C4-2B (cell line): ENCODE measurements at regions not wholly inside any gene's neighbourhood (a gene's known extent, or its start where the extent isn't known, plus 50 kb on each side); places are given as distances from the start of the nearest gene placed in this dataset.

Source experiments
- CTCF ChIP-seq: fragments of 450-650 bp; conservative IDR thresholded peaks from 2 replicates; pipeline ENCODE4 v1.5.1; 2017; ENCODE audit warnings: mild to moderate bottlenecking
- ZFX ChIP-seq: fragments of 450-650 bp; IDR thresholded peaks from 2 replicates; pipeline ENCODE4 v1.6.1; 2017

DNA sequence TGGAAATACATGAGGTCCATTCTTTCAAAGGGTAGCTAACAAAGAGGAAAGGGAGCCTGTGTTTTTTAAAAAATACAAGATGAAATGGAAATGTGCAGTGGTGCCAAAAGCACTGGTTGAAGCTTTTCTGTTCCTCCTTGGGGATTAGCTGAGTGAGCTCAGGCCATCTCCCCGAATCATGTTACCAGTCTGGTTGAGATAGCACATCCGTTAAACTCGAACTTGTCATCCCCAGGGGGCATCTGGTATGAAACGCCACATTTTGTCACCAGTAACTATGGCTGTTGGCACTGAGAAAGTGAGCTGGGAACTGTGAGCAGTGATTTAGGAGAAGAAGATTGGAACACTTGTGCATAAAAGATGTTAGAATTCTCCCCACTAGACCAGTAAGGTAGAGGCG lies 196.2 kb downstream of the SAMD5 start:
- TF ChIP-seq CTCF (no peak), ZFX (no peak)
